Upper lobe of left lung (tissue), 4 donors: ENCODE measurements at regions not wholly inside any gene's neighbourhood (a gene's known extent, or its start where the extent isn't known, plus 50 kb on each side); places are given as distances from the start of the nearest gene placed in this dataset.

Source experiments
- CTCF ChIP-seq, 6 experiments: fragments of 450-650 bp in 4 of 6; fragments of 200-600 bp in 2 of 6; sonication (generic) in 2 of 6; IDR thresholded peaks; one replicate each; pipeline ENCODE4 v1.5.1; 2016 to 2019; ENCODE audit warnings: antibody characterized with exemption in 6 of 6
- POLR2AphosphoS5 ChIP-seq, 2 donors: sonication (generic); formaldehyde crosslinking; IDR thresholded peaks; one replicate each; pipeline ENCODE4 v1.5.1; 2017; ENCODE audit warnings: antibody characterized with exemption in 2 of 2

GRCh38 chr7:131802195-131802864, 245.9 kb upstream of the PODXL start:
- TF ChIP-seq CTCF (IDR thresholded peaks at IDR 0.05): no peak
- no peak for TF ChIP-seq POLR2AphosphoS5 (IDR thresholded peaks at IDR 0.05)
